Stimulated activated CD4-positive, alpha-beta T cell treated with anti-CD3 and anti-CD28 coated beads, Interleukin-12 subunit alpha, Interleukin-12 subunit beta, amount 100 ng/mL, for 4 hours (primary cell): ENCODE measurements at regions not wholly inside any gene's neighbourhood (a gene's known extent, or its start where the extent isn't known, plus 50 kb on each side); places are given as distances from the start of the nearest gene placed in this dataset.
A peak's percentile ranks its signal among the peaks of the same experiment; 100 is the strongest.

Experiments used
- DNase-seq: peaks from one replicate; pipeline ENCODE4 v3.0.0-alpha.2; 2020

GRCh38 chr5:96340357-96340756 is 92.7 kb downstream of the PCSK1 start:
- DNase-seq = no peak

GRCh38 chr5:96339862-96340261 is 93.2 kb downstream of the PCSK1 start:
- DNase-seq = no peak

GRCh38 chr5:96338624-96339415 is 94.2 kb downstream of the PCSK1 start:
- no peak for DNase-seq

- DNase-seq = no peak
Observed at GRCh38 chr5:96338091-96338490, 95.0 kb downstream of the PCSK1 start.

GRCh38 chr5:96337048-96337781 is 95.8 kb downstream of the PCSK1 start:
- no peak for DNase-seq

- DNase-seq = peak; percentile 26
Observed at GRCh38 chr5:96336351-96336985, 96.6 kb downstream of the PCSK1 start.

- DNase-seq = no peak
Observed at GRCh38 chr5:96335873-96336272, 97.2 kb downstream of the PCSK1 start.

GRCh38 chr5:96333391-96333790 is 99.7 kb downstream of the PCSK1 start:
- no peak for DNase-seq

- DNase-seq = no peak
Observed at GRCh38 chr5:96332535-96333366, 100.3 kb downstream of the PCSK1 start.

- DNase-seq = no peak
Observed at GRCh38 chr5:96331681-96332361, 101.2 kb downstream of the PCSK1 start.

GRCh38 chr5:96331210-96331609 is 101.8 kb downstream of the PCSK1 start:
- no peak for DNase-seq

- no peak for DNase-seq
Observed at GRCh38 chr5:96330530-96331140, 102.4 kb downstream of the PCSK1 start.

- no peak for DNase-seq
Observed at GRCh38 chr5:96329886-96330529, 103.0 kb downstream of the PCSK1 start.

GRCh38 chr5:96329289-96329688 is 103.8 kb downstream of the PCSK1 start:
- DNase-seq = no peak

GRCh38 chr5:96327722-96328121 is 105.3 kb downstream of the PCSK1 start:
- no peak for DNase-seq

GRCh38 chr5:96326902-96327301 is 106.1 kb downstream of the PCSK1 start:
- no peak for DNase-seq

- no peak for DNase-seq
Observed at GRCh38 chr5:96324708-96325107, 108.3 kb downstream of the PCSK1 start.

- DNase-seq = no peak
Observed at GRCh38 chr5:96322865-96323264, 110.2 kb downstream of the PCSK1 start.

- no peak for DNase-seq
Observed at GRCh38 chr5:96322217-96322616, 110.8 kb downstream of the PCSK1 start.

GRCh38 chr5:96321345-96321744 is 111.7 kb downstream of the PCSK1 start:
- no peak for DNase-seq

GRCh38 chr5:96320797-96321196 is 112.3 kb downstream of the PCSK1 start:
- no peak for DNase-seq
